CD4-positive, alpha-beta T cell (primary cell): ENCODE measurements at regions not wholly inside any gene's neighbourhood (a gene's known extent, or its start where the extent isn't known, plus 50 kb on each side); places are given as distances from the start of the nearest gene placed in this dataset.

Experiments
- ATAC-seq: fragments of 200-7000 bp; cut with Tn5 transposase; one replicate; pipeline ENCODE4 v1.10.0; 2022; ENCODE audit warnings: mild to moderate bottlenecking; ENCODE audit not compliant: poor library complexity
- CTCF ChIA-PET: fragments of 350-600 bp; sonication (Branson Sonifier 250); formaldehyde crosslinking; loops from one replicate; lab custom pipeline; 2021; ENCODE audit warnings: antibody characterized with exemption, inconsistent platforms; lab: Charles Lee
- POLR2A ChIA-PET: fragments of 350-600 bp; sonication (Branson Sonifier 250); formaldehyde crosslinking; loops from one replicate; lab custom pipeline; 2021; ENCODE audit warnings: antibody characterized with exemption, inconsistent platforms; lab: Charles Lee
- DNase-seq, 14 experiments: peaks; one replicate each; pipeline ENCODE4 v3.0.0-alpha.2; 2013 to 2020; ENCODE audit warnings: mixed read lengths in 2 of 14
- H3K27ac ChIP-seq, 2 donors: one replicate each; pipeline versions ENCODE4 v1.5.1 to v1.7.0; 2013; ENCODE audit warnings: low read length in 2 of 2, low read depth in 1 of 2, mild to moderate bottlenecking in 1 of 2
- H3K27me3 ChIP-seq, 2 experiments: 1 replicate in 1 of 2; 2 replicates in 1 of 2; pipeline versions ENCODE4 v1.6.1 to v1.7.0; 2013; ENCODE audit warnings: low read length in 2 of 2, control low read depth in 1 of 2, mild to moderate bottlenecking in 1 of 2, moderate library complexity in 1 of 2; ENCODE audit not compliant: insufficient read depth in 2 of 2, control insufficient read depth in 1 of 2
- H3K36me3 ChIP-seq: one replicate; pipeline ENCODE4 v1.6.1; 2013; ENCODE audit warnings: low read length, control low read depth; ENCODE audit not compliant: insufficient read depth
- H3K4me1 ChIP-seq: one replicate; pipeline ENCODE4 v1.6.1; 2013; ENCODE audit warnings: low read length, control low read depth; ENCODE audit not compliant: insufficient read depth
- H3K4me3 ChIP-seq: one replicate; pipeline ENCODE4 v1.5.1; 2013; ENCODE audit warnings: mild to moderate bottlenecking, low read length, moderate library complexity
- H3K9me3 ChIP-seq, 2 experiments: 1 replicate in 1 of 2; 2 replicates in 1 of 2; pipeline versions ENCODE4 v1.6.1 to v1.7.0; 2013; ENCODE audit warnings: low read length in 2 of 2, mild to moderate bottlenecking in 2 of 2, control low read depth in 1 of 2, moderate library complexity in 1 of 2; ENCODE audit not compliant: control insufficient read depth in 1 of 2, insufficient read depth in 1 of 2
- H3K27ac Mint-ChIP-seq: one replicate; pipeline ENCODE4 v1.8.0; 2020; ENCODE audit warnings: mixed read lengths
- H3K27me3 Mint-ChIP-seq: one replicate; pipeline ENCODE4 v1.8.0; 2021; ENCODE audit warnings: mixed read lengths
- H3K36me3 Mint-ChIP-seq: one replicate; pipeline ENCODE4 v1.8.0; 2021; ENCODE audit warnings: low read depth, mixed read lengths
- H3K4me1 Mint-ChIP-seq: one replicate; pipeline ENCODE4 v1.8.0; 2021; ENCODE audit warnings: low read depth, mixed read lengths
- H3K4me3 Mint-ChIP-seq: one replicate; pipeline ENCODE4 v1.8.0; 2020; ENCODE audit warnings: mild to moderate bottlenecking, mixed read lengths
- H3K9me3 Mint-ChIP-seq: one replicate; pipeline ENCODE4 v1.8.0; 2020; ENCODE audit warnings: mixed read lengths
- intact Hi-C, 2 experiments: fragments of 100-400 bp; cut with DNase I in 1 of 2; cut with micrococcal nuclease in 1 of 2; formaldehyde crosslinking; loops; one replicate each; pipeline versions ENCODE4 v1.15.1 to v1.9.0; 2023 to 2025; cut with DNase I, micrococcal nuclease
- TF ChIP-seq, protein P1 (sequence below): fragments of 200-600 bp; IDR thresholded peaks from one replicate; pipeline ENCODE4 v1.8.0; 2022; ENCODE audit warnings: antibody characterized with exemption, mild to moderate bottlenecking

DNA sequence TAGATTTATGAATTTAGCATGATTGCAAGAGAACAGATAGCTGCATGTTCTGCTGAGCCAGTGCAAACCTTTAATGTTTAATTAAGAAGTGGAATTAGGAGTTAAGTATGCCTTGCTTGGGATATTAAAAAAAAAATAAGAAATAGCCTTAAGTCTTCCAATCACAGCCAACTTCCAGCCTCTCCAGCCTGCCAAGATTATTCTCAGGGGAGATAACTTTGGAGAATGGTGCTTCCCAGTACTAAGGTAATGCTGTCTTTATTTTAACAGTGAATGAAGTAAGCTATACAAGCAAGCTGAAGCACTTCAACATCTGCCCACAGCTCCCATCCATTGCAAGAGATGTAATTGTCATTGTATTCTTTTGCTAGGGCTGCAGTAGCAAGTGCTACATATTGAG lies 389.5 kb upstream of the ASIC2 start:
- Mint-ChIP-seq H3K4me1 (no peaks in the 10 kb centered on the region), H3K27me3 (no peaks in the 10 kb centered on the region), H3K4me3 (no peak overlapping the region), H3K27ac (no peak overlapping the region), H3K9me3 (no peaks in the 10 kb centered on the region), H3K36me3 (no peaks in the 10 kb centered on the region)
- ATAC-seq (no peak), DNase-seq (no peak)
- Histone ChIP-seq H3K4me3 (no peak overlapping the region), H3K27ac (no peak overlapping the region), H3K36me3 (no peaks in the 10 kb centered on the region), H3K27me3 (no peaks in the 10 kb centered on the region), H3K9me3 (peaks cover 0 to 5% of the 10 kb centered on the region in 2 experiments), H3K4me1 (no peaks in the 10 kb centered on the region)
- ChIA-PET CTCF (no interaction called here), POLR2A (no interaction called here)
- intact Hi-C loops = no loop called here
- TF ChIP-seq, protein P1, sequence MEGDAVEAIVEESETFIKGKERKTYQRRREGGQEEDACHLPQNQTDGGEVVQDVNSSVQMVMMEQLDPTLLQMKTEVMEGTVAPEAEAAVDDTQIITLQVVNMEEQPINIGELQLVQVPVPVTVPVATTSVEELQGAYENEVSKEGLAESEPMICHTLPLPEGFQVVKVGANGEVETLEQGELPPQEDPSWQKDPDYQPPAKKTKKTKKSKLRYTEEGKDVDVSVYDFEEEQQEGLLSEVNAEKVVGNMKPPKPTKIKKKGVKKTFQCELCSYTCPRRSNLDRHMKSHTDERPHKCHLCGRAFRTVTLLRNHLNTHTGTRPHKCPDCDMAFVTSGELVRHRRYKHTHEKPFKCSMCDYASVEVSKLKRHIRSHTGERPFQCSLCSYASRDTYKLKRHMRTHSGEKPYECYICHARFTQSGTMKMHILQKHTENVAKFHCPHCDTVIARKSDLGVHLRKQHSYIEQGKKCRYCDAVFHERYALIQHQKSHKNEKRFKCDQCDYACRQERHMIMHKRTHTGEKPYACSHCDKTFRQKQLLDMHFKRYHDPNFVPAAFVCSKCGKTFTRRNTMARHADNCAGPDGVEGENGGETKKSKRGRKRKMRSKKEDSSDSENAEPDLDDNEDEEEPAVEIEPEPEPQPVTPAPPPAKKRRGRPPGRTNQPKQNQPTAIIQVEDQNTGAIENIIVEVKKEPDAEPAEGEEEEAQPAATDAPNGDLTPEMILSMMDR = no peak

- intact Hi-C loops = no loop called here
Measured at GRCh38 chr17:33684735-33685134, 391.6 kb upstream of the ASIC2 start.

GRCh38 chr17:33686171-33686570 lies 393.1 kb upstream of the ASIC2 start:
- intact Hi-C loops = no loop called here
- no peak overlapping the region for H3K4me3 Mint-ChIP-seq
- ATAC-seq = no peak

More at GRCh38 chr17:33684735-33685134, 391.6 kb upstream of the ASIC2 start:
- H3K27me3 Mint-ChIP-seq = no peaks in the 10 kb centered on the region
- Histone ChIP-seq H3K4me1 (no peaks in the 10 kb centered on the region), H3K4me3 (no peak overlapping the region), H3K36me3 (no peaks in the 10 kb centered on the region), H3K27me3 (no peaks in the 10 kb centered on the region), H3K9me3 (peaks cover 0 to 5% of the 10 kb centered on the region in 2 experiments), H3K27ac (no peak overlapping the region)
- ATAC-seq = no peak
- ChIA-PET POLR2A (no interaction called here), CTCF (no interaction called here)
- no peak for DNase-seq
- H3K27ac Mint-ChIP-seq = no peak overlapping the region
- no peak overlapping the region for H3K4me3 Mint-ChIP-seq
- H3K4me1 Mint-ChIP-seq = no peaks in the 10 kb centered on the region
- H3K9me3 Mint-ChIP-seq = no peaks in the 10 kb centered on the region
- no peaks in the 10 kb centered on the region for H3K36me3 Mint-ChIP-seq
- TF ChIP-seq, protein P1 = no peak

More at GRCh38 chr17:33686171-33686570, 393.1 kb upstream of the ASIC2 start:
- H3K36me3 Mint-ChIP-seq = no peaks in the 10 kb centered on the region
- no peaks in the 10 kb centered on the region for H3K27me3 Mint-ChIP-seq
- Histone ChIP-seq H3K36me3 (no peaks in the 10 kb centered on the region), H3K9me3 (peaks cover 0 to 5% of the 10 kb centered on the region in 2 experiments), H3K4me3 (no peak overlapping the region), H3K4me1 (no peaks in the 10 kb centered on the region), H3K27me3 (no peaks in the 10 kb centered on the region), H3K27ac (no peak overlapping the region)
- CTCF ChIA-PET = interaction anchor here (1.5 kb wide), 1 partner anchor 11 kb away, joined by 3 read pairs; no protein-coding TSS in a partner anchor
- POLR2A ChIA-PET = no interaction called here
- H3K4me1 Mint-ChIP-seq = no peaks in the 10 kb centered on the region
- peak in 3 of 14 experiments; percentile 22 to 25 (median 22) for DNase-seq
- TF ChIP-seq, protein P1 = peak; percentile 34
- H3K9me3 Mint-ChIP-seq = no peaks in the 10 kb centered on the region
- no peak overlapping the region for H3K27ac Mint-ChIP-seq
